ENCODE measurements at regions not wholly inside any gene's neighbourhood (a gene's known extent, or its start where the extent isn't known, plus 50 kb on each side); places are given as distances from the start of the nearest gene placed in this dataset.
A peak's percentile ranks its signal among the peaks of the same experiment; 100 is the strongest.

DNA sequence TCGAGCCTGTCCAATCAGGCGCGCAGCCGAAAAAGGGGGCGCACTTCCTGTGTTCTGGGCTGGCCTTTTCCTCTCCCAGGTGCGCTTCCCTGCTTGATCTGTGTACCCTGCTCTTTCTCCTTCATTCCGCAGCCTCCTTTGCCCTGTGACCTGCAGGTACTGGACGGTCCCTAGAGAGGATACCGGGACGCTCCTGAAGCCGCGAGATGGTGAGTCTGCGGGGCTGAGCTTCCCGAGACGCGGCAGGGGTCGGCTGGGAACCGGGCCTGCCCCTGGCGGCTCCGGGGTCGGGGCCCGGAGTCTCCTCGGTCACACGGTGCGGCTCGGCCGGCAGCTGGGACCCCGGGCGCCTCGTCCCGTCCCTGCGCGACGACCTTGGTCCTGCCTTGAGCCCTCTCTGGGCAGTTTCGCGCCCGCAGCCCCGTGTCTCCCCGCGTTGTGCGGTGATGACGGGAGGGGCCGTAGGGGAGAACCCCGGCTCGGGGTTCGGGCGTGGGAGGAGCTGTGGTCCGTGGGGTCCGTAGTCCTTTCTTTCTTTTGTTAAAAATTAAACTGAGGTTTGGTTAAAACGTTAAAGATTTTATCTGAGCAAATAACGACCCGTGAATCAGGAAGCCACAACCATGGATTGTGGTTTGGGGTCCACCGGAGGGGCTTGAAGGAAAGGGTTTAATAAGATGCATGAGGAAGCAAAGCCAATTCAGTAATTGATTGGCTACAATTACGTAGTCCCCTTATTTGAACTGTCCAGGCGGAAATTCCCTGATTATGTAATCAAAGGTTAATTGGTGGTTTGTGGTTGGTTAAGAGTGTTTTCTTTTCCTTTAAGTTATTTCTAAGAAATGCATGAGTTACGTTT is 172.8 kb upstream of the ZNF267 start:
- intact Hi-C loops (cut with DNase I): no loop called here
- DNase-seq: peak in 40 of 42 donors; percentile 77 to 97 (median 89)

GRCh38 chr16:31701734-31702133 is 171.9 kb upstream of the ZNF267 start:
- intact Hi-C loops (cut with DNase I): no loop called here
- no peak for DNase-seq

- intact Hi-C loops (cut with DNase I): no loop called here
Observed at GRCh38 chr16:31702796-31703195, 170.8 kb upstream of the ZNF267 start.

DNA sequence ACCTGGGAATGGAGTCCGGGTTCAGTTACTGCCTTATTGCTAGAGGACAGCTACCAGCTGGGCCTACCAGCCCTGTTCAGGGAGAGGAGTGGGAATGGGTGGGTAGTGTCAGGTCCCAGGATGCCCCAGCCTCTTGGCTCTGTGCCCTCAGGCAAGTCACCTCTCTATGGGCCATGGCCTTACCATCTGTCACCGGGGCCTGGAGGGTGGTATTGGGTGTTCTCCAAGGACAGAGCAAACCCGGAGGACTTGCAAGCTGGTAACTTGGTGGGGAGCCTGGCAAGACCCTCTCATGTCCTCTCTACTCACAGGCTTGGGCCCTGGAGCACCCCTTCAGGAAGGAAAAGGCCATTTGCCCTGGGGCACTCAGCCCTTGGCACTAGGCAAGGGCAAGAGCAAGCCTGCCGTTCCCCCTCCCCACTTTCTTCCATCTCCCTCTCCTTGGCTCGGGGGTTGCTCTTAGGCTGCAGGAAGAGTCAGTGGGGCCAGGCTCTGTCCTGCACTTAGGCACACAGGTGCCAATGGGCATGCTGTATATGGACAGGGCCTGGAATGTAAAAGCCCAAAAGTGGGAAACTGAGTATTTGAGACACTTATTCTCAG is 170.0 kb upstream of the ZNF267 start:
- DNase-seq: no peak
- intact Hi-C loops (cut with DNase I): no loop called here

More at GRCh38 chr16:31702796-31703195, 170.8 kb upstream of the ZNF267 start:
- DNase-seq: no peak

- DNase-seq: no peak
- intact Hi-C loops (cut with DNase I): no loop called here
Observed at GRCh38 chr16:31704138-31704537, 169.5 kb upstream of the ZNF267 start.

- no peak for DNase-seq
Observed at GRCh38 chr16:31705371-31705770, 168.2 kb upstream of the ZNF267 start.

DNA sequence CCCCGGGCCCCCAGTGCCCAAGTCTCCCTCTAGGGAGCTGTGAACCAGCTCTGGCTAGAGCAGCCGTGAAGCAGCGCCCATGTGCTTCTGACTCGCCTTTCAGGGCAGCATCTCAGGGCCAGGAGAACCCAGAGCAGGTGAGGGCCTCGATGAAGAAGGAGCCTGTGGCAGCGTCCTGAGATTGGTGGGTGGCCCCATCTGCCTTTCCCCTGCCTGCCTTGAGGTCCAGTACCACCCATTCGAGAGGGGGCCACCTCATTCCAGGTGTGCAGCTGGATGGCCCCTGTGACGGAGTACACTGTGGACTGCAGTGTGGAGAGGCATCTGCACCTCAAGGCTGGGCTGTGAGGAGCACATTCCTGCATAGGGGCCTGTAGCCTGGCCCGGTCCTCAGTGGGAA is 167.3 kb upstream of the ZNF267 start:
- no peak for DNase-seq
- intact Hi-C loops (cut with DNase I): no loop called here

More at GRCh38 chr16:31705371-31705770, 168.2 kb upstream of the ZNF267 start:
- intact Hi-C loops (cut with DNase I): no loop called here

- intact Hi-C loops (cut with DNase I): no loop called here
- DNase-seq: no peak
Observed at GRCh38 chr16:31706925-31707324, 166.7 kb upstream of the ZNF267 start.

- no peak for DNase-seq
- intact Hi-C loops (cut with DNase I): no loop called here
Observed at GRCh38 chr16:31707743-31708335, 165.8 kb upstream of the ZNF267 start.

GRCh38 chr16:31708348-31708747 is 165.3 kb upstream of the ZNF267 start:
- intact Hi-C loops (cut with DNase I): no loop called here
- DNase-seq: no peak

DNA sequence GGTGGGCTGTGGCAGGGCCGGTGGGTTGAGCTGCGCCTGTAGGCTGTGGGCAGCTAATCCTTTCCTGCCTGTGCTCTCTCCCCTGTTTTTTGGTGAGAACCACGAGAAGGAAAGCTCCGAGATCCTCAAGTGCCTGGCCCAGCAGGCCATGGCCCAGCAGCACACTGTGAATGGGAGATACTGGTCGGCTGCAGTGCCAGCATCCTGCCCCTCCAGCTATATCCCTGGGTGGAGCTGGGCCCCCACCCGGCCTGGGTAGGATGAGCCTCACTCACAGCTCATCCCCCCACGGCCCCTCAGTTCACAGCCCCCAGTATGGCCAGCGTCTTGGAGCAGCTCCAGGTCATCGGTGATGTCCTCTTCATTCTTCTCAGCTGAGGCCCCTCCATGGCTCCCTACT is 164.4 kb upstream of the ZNF267 start:
- intact Hi-C loops (cut with DNase I): no loop called here

GRCh38 chr16:31710134-31710533 is 163.5 kb upstream of the ZNF267 start:
- peak in 30 of 42 donors; percentile 25 to 85 (median 46) for DNase-seq
- intact Hi-C loops (cut with DNase I): no loop called here

More for the DNA sequence above, 164.4 kb upstream of the ZNF267 start:
- no peak for DNase-seq

GRCh38 chr16:31710880-31711279 is 162.7 kb upstream of the ZNF267 start:
- no peak for DNase-seq
- intact Hi-C loops (cut with DNase I): no loop called here

DNA sequence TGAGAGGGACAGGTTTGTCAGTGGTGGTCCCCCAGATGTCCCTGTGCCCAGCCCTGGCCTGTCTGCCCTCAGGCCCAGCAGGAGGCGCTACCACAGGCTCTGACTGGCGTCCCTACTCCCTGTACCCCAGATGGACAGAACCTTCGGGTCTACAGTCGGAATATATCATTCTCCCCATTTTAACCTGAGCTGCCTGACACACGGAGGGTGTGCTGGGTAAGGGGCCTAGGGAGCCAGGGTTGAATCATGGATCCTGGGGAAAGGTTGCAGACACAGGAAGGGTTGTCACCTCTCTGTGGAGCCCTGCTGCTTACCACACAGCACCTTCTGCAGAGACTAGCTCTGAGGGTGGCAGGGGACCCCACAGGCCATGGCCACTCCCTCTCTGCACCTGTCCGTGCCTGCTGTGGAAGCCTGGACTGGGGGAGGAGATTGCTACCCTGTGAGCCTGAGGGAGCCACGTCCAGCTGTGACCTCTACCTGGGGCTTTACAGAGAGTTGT is 162.2 kb upstream of the ZNF267 start:
- intact Hi-C loops (cut with DNase I): no loop called here

DNA sequence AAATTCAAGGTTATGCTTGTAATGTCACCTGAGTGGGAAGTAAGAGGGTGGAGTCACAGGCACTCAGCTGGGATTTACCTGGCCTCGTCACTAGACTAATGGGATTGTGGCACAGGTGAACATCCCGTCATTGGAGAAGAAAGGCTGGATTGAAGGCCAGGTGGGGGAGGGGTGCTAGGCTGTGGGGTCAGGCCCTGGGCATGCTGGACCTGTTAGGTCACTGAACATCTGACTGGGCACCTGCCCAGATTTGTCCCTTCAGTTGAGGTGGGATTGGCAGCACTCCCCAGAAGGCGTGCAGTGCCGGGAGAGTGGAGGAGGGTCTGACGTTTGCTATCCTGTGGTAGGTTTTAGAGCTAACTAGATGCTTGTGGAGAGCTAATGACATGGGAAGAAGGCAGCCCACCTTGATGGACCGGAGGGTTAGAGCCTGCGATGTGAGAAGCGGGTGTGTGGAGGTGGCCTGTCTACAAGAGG is 161.5 kb upstream of the ZNF267 start:
- no peak for DNase-seq
- intact Hi-C loops (cut with DNase I): no loop called here

More for the DNA sequence above, 162.2 kb upstream of the ZNF267 start:
- DNase-seq: no peak

GRCh38 chr16:31713071-31713944 is 160.3 kb upstream of the ZNF267 start:
- peak; percentile 86 to 97 (median 94) for DNase-seq
- intact Hi-C loops (cut with DNase I): no loop called here

- peak in 1 of 42 donors; percentile 40 for DNase-seq
- intact Hi-C loops (cut with DNase I): no loop called here
Observed at GRCh38 chr16:31713945-31714902, 159.4 kb upstream of the ZNF267 start.

Measured in head of caudate nucleus (tissue), 42 donors.